ENCODE measurements at regions not wholly inside any gene's neighbourhood (a gene's known extent, or its start where the extent isn't known, plus 50 kb on each side); places are given as distances from the start of the nearest gene placed in this dataset.

GRCh38 chr13:106034201-106034600 is 501.3 kb downstream of the EFNB2 start:
- Histone ChIP-seq H3K14ac (replicated peaks; ENCODE audit: low read depth, low read length) (no peak overlapping the region), H2BK15ac (ENCODE audit: low read depth, low read length) (no peak overlapping the region), H2AFZ (replicated peaks; ENCODE audit: low read length, poor library complexity) (no peak overlapping the region), H4K91ac (ENCODE audit: insufficient read depth, low read depth, low read length) (no peak overlapping the region), H3K9me1 (ENCODE audit: insufficient read depth, low read length) (peaks cover 8% of the 10 kb centered on the region; the same call in 1 of the 2 replicates), H3K18ac (ENCODE audit: low read depth, low read length) (no peak overlapping the region; the same call in 1 of the 2 replicates), H3K27ac (ENCODE audit: insufficient read depth, low read length) (no peak overlapping the region), H3K36me3 (ENCODE audit: control insufficient read depth, insufficient read depth, low read length) (no peaks in the 10 kb centered on the region), H2BK20ac (ENCODE audit: low read depth, low read length) (no peak overlapping the region), H3K4me3 (ENCODE audit: insufficient read depth, low read depth, low read length) (no peak overlapping the region), H3K79me1 (ENCODE audit: low read depth in 1 of 2, low read length in 2 of 2) (no peaks in the 10 kb centered on the region), H3K9ac (ENCODE audit: low read depth, low read length) (no peak overlapping the region), H4K8ac (ENCODE audit: low read depth in 2 of 2, low read length in 2 of 2) (no peak overlapping the region), H2BK5ac (ENCODE audit: low read depth, low read length, poor library complexity, severe bottlenecking) (no peak overlapping the region), H3K4ac (ENCODE audit: low read depth, low read length) (no peak overlapping the region), H4K20me1 (ENCODE audit: insufficient read depth, low read length) (no peaks in the 10 kb centered on the region), H3K4me1 (ENCODE audit: control insufficient read depth, insufficient read depth, low read length) (peaks cover 2% of the 10 kb centered on the region; the same call in 1 of the 2 replicates), H2BK120ac (ENCODE audit: low read depth, low read length) (no peak overlapping the region), H3K4me2 (ENCODE audit: low read depth, low read length) (no peak overlapping the region), H3K27me3 (ENCODE audit: control insufficient read depth, insufficient read depth, low read length) (no peaks in the 10 kb centered on the region), H2AK9ac (replicated peaks; ENCODE audit: low read depth, low read length, poor library complexity) (no peak overlapping the region), H4K5ac (ENCODE audit: low read depth, low read length) (no peak overlapping the region), H3K56ac (ENCODE audit: extremely low read depth, insufficient read depth, low read length) (no peak overlapping the region), H3K23ac (ENCODE audit: low read depth, low read length) (no peak overlapping the region), H2AK5ac (ENCODE audit: low read depth, low read length) (no peak overlapping the region), H3K9me3 (ENCODE audit: control insufficient read depth, insufficient read depth, low read length) (no peaks in the 10 kb centered on the region)
- TF ChIP-seq NFE2L2 (IDR thresholded peaks at IDR 0.05; ENCODE audit: low read depth, low read length) (no peak), BHLHE40 (IDR thresholded peaks at IDR 0.05; ENCODE audit: low read depth, low read length) (no peak), FOS (IDR thresholded peaks at IDR 0.05; ENCODE audit: low read depth, low read length) (no peak)
- dilution Hi-C loops (cut with HindIII; ENCODE audit: low sequenced_read_pairs, unreplicated experiment) = no loop called here
- in situ Hi-C loops (cut with MboI; ENCODE audit: low sequenced_read_pairs) = no loop called here
- intact Hi-C loops (cut with micrococcal nuclease) = no loop called here
- DNase-seq (no peak), ATAC-seq (ENCODE audit: low read depth) (no peak)
- POLR2A ChIA-PET (ENCODE audit: unreplicated experiment) = no interaction called here
- BruUV-seq (replicated peaks) = no TSS peak
- CTCF ChIA-PET = interaction anchor here (0.8 kb wide), 1 partner anchor 255 kb away, joined by 3 read pairs; no protein-coding TSS in a partner anchor
- no CpG with 5 or more reads among the region's 6 CpGs for WGBS, 2 experiments (ENCODE audit: extremely low coverage in 2 of 2, insufficient read length in 1 of 2)

Data from IMR-90 (cell line).